Hepatocyte (in vitro differentiated cells): ENCODE measurements at regions not wholly inside any gene's neighbourhood (a gene's known extent, or its start where the extent isn't known, plus 50 kb on each side); places are given as distances from the start of the nearest gene placed in this dataset.

Source experiments
- EZH2 ChIP-seq: fragments of 200-600 bp; sonication (generic); IDR thresholded peaks from 2 replicates; pipeline ENCODE4 v1.6.1; 2016; ENCODE audit warnings: antibody characterized with exemption, mild to moderate bottlenecking, borderline replicate concordance
- TF ChIP-seq, protein P1 (sequence below): fragments of 200-600 bp; sonication (generic); IDR thresholded peaks from 2 replicates; pipeline ENCODE4 v1.5.1; 2016; ENCODE audit warnings: antibody characterized with exemption, mild to moderate bottlenecking; ENCODE audit not compliant: poor library complexity

DNA sequence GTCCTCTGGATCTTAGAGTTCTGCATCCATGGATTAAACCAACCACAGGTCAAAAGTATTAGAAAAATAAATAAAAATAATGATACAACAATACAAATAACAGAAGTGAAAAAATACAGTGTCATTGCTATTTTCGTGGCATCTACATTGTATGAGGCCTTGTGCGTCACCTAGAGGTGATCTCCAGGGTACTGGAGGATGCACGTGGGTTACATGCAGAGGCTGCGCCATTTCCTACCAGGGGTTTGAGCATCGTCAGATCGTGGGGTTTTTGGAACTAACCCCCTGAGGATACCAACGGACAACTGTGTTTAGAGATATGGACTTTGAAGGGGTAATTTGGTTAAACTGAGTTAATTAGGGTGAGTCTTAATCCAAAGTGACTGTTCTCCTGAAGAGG, 224.7 kb downstream of the ENGASE start:
- TF ChIP-seq, protein P1, sequence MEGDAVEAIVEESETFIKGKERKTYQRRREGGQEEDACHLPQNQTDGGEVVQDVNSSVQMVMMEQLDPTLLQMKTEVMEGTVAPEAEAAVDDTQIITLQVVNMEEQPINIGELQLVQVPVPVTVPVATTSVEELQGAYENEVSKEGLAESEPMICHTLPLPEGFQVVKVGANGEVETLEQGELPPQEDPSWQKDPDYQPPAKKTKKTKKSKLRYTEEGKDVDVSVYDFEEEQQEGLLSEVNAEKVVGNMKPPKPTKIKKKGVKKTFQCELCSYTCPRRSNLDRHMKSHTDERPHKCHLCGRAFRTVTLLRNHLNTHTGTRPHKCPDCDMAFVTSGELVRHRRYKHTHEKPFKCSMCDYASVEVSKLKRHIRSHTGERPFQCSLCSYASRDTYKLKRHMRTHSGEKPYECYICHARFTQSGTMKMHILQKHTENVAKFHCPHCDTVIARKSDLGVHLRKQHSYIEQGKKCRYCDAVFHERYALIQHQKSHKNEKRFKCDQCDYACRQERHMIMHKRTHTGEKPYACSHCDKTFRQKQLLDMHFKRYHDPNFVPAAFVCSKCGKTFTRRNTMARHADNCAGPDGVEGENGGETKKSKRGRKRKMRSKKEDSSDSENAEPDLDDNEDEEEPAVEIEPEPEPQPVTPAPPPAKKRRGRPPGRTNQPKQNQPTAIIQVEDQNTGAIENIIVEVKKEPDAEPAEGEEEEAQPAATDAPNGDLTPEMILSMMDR, result no peak
- TF ChIP-seq EZH2, result no peak
